ENCODE measurements at regions not wholly inside any gene's neighbourhood (a gene's known extent, or its start where the extent isn't known, plus 50 kb on each side); places are given as distances from the start of the nearest gene placed in this dataset.

- Histone ChIP-seq H3K36me3 (no peaks in the 10 kb centered on the region), H3K9me3 (no peaks in the 10 kb centered on the region), H3K27ac (no peak overlapping the region), H3K4me3 (no peak overlapping the region), H3K27me3 (no peaks in the 10 kb centered on the region), H3K4me1 (no peaks in the 10 kb centered on the region)
- intact Hi-C loops (cut with DNase I) = no loop called here
- peak in 2 of 6 donors; percentile 15 to 39 for DNase-seq
- 33 to 49% methylated on average over 1 of the region's 1 CpG for WGBS, 2 donors
- peak in 1 of 4 donors; percentile 89 for ATAC-seq
- no peak for FAIRE-seq
- TF ChIP-seq CTCF (IDR thresholded peaks at IDR 0.05) = no peak
Observed at GRCh38 chr12:84436134-84436533, 476.5 kb downstream of the SLC6A15 start.

GRCh38 chr12:84435682-84436081, 476.9 kb downstream of the SLC6A15 start:
- 46 to 56% methylated on average over 2 of the region's 2 CpGs for WGBS, 2 donors
- H3K4me3 ChIP-seq = no peak overlapping the region
- H3K36me3 ChIP-seq = no peaks in the 10 kb centered on the region
- DNase-seq = no peak
- no peak overlapping the region for H3K27ac ChIP-seq
- FAIRE-seq = no peak
- intact Hi-C loops (cut with DNase I) = no loop called here
- H3K4me1 ChIP-seq = no peaks in the 10 kb centered on the region
- TF ChIP-seq CTCF (IDR thresholded peaks at IDR 0.05) = no peak
- H3K9me3 ChIP-seq = no peaks in the 10 kb centered on the region
- H3K27me3 ChIP-seq = no peaks in the 10 kb centered on the region
- ATAC-seq = peak in 1 of 4 donors; percentile 37

- intact Hi-C loops (cut with DNase I) = no loop called here
- Histone ChIP-seq H3K9me3 (no peaks in the 10 kb centered on the region), H3K36me3 (no peaks in the 10 kb centered on the region), H3K4me1 (no peaks in the 10 kb centered on the region), H3K27ac (no peak overlapping the region), H3K4me3 (no peak overlapping the region), H3K27me3 (no peaks in the 10 kb centered on the region)
- ATAC-seq (no peak), DNase-seq (no peak), FAIRE-seq (no peak)
- 81 to 89% methylated on average over 2 of the region's 2 CpGs for WGBS, 2 donors
- TF ChIP-seq CTCF (IDR thresholded peaks at IDR 0.05) = no peak
Observed at GRCh38 chr12:84422340-84422739, 490.3 kb downstream of the SLC6A15 start.

DNA sequence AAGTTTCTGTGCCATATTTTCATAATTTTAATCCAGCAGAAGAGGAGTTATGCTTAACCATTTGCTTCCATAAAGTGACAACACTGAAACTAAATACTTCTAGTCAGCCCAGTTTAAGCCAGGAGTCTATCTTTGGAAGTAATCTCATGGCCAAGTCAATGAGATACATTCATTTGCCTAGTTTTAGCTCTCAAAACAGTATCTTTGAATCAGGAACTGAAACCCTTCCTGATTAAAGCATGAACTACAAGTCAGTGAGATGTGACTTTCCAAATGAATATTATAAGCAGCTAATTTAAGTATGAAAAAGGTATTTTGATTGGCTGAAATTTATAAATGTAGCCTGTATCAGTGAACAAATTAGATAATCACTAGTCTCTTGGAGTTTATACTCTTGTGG, 491.5 kb downstream of the SLC6A15 start:
- H3K36me3 ChIP-seq = no peaks in the 10 kb centered on the region
- FAIRE-seq (no peak), DNase-seq (no peak), ATAC-seq (no peak)
- intact Hi-C loops (cut with DNase I) = no loop called here
- no peaks in the 10 kb centered on the region for H3K4me1 ChIP-seq
- TF ChIP-seq CTCF (IDR thresholded peaks at IDR 0.05) = no peak
- no peak overlapping the region for H3K27ac ChIP-seq
- H3K9me3 ChIP-seq = no peaks in the 10 kb centered on the region
- no peak overlapping the region for H3K4me3 ChIP-seq
- H3K27me3 ChIP-seq = no peaks in the 10 kb centered on the region

DNA sequence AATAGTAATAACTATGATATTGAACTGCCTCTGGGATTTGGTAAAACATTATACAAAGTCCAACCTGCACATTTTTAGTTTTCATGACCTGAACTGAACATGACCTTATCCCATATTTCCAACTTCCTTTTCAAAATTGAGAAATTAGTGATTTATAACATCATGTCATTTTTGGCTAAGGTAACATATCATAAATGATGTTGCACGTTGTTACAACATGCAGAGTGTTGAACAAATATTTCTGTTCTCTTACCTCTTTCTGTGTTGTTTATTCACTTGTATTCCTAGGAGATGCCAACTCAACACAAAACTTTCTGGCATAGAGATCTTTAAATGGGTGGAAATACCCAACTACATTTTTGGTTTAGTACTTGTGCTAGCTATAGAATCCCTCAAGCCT, 496.0 kb downstream of the SLC6A15 start:
- no peak for FAIRE-seq
- H3K4me1 ChIP-seq = no peaks in the 10 kb centered on the region
- H3K27ac ChIP-seq = no peak overlapping the region

More for the DNA sequence above, 496.0 kb downstream of the SLC6A15 start:
- H3K9me3 ChIP-seq = no peaks in the 10 kb centered on the region
- H3K36me3 ChIP-seq = no peaks in the 10 kb centered on the region
- DNase-seq = no peak
- no peaks in the 10 kb centered on the region for H3K27me3 ChIP-seq
- no peak for TF ChIP-seq CTCF (IDR thresholded peaks at IDR 0.05)
- no peak overlapping the region for H3K4me3 ChIP-seq
- intact Hi-C loops (cut with DNase I) = no loop called here
- no peak for ATAC-seq
- 7 to 8% methylated on average over 1 of the region's 1 CpG for WGBS, 2 donors

Measured in pancreas (tissue), 10 donors.